ENCODE measurements at regions not wholly inside any gene's neighbourhood (a gene's known extent, or its start where the extent isn't known, plus 50 kb on each side); places are given as distances from the start of the nearest gene placed in this dataset.
A peak's percentile ranks its signal among the peaks of the same experiment; 100 is the strongest.

DNA sequence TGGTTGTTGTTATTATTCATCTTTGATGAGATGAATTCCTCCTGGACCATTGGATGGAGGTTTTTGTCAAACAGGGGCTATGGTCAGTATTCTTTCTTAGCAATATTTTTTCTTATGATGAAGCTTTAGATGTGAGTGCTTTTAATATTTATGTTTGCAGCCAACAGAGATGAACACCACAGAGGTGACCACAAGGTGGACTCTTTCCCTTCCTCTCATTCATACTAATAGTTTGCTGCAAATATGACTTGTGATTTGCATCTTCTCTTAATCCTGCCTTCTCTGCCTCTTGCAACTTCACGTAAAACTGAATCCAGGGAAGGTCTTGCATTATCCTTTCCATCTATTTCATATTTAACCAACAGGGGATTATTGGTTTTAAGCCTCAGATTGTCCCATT lies 473.1 kb upstream of the UBE2E2 start:
- TF ChIP-seq CTCF (IDR thresholded peaks at IDR 0.05; ENCODE audit: low read length) (peak; percentile 13; the same call in 1 of the 2 replicates), EZH2 (IDR thresholded peaks at IDR 0.05; ENCODE audit: borderline replicate concordance, low read length) (no peak)
